ENCODE measurements at regions not wholly inside any gene's neighbourhood (a gene's known extent, or its start where the extent isn't known, plus 50 kb on each side); places are given as distances from the start of the nearest gene placed in this dataset.

DNA sequence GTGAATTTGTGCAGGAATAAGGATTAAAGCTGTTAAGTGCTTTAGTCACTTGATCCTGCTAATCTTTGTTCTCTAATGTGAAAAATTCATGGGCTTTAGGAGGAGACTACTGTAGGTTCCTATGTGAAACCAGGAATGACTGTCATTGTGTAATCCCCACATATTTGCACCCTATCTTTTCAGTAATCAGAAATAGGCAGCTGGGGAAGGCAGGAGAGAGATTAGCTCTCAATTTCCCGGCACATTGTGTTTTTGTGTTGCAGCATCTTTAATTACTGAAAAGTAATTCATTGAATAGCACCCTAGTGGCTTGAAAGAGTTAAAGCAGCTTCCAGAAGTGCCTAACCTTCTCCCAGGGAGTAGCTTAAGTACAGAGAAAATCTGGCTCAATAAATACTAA lies 282.9 kb downstream of the OLFM4 start:
- TF ChIP-seq, protein P1, sequence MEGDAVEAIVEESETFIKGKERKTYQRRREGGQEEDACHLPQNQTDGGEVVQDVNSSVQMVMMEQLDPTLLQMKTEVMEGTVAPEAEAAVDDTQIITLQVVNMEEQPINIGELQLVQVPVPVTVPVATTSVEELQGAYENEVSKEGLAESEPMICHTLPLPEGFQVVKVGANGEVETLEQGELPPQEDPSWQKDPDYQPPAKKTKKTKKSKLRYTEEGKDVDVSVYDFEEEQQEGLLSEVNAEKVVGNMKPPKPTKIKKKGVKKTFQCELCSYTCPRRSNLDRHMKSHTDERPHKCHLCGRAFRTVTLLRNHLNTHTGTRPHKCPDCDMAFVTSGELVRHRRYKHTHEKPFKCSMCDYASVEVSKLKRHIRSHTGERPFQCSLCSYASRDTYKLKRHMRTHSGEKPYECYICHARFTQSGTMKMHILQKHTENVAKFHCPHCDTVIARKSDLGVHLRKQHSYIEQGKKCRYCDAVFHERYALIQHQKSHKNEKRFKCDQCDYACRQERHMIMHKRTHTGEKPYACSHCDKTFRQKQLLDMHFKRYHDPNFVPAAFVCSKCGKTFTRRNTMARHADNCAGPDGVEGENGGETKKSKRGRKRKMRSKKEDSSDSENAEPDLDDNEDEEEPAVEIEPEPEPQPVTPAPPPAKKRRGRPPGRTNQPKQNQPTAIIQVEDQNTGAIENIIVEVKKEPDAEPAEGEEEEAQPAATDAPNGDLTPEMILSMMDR (conservative IDR thresholded peaks at IDR 0.05), result peak; percentile 75
- Mint-ChIP-seq H3K4me1 (peaks cover 44% of the 10 kb centered on the region), H3K27ac (no peak overlapping the region), H3K36me3 (ENCODE audit: low read depth) (no peaks in the 10 kb centered on the region), H3K9me3 (no peaks in the 10 kb centered on the region), H3K27me3 (ENCODE audit: insufficient read depth) (peaks cover 82% of the 10 kb centered on the region), H3K4me3 (no peak overlapping the region)
- WGBS, 2 experiments (ENCODE audit: insufficient coverage in 1 of 2, insufficient read length in 1 of 2), result 16 to 25% methylated on average over 1 of the region's 1 CpG
- peak; percentile 52 for DNase-seq
- H3K9ac ChIP-seq (ENCODE audit: extremely low read depth, low read length, poor library complexity, severe bottlenecking), result no peak overlapping the region
- H3K27ac ChIP-seq (ENCODE audit: low read depth, low read length), result no peak overlapping the region
- H3K4me3 ChIP-seq (ENCODE audit: low read length), result no peak overlapping the region
- no peaks in the 10 kb centered on the region for H3K9me3 ChIP-seq (ENCODE audit: control insufficient read depth, low read length)
- no peaks in the 10 kb centered on the region for H3K36me3 ChIP-seq (ENCODE audit: control insufficient read depth, insufficient read depth, low read length)
- peaks cover 6% of the 10 kb centered on the region for H3K4me1 ChIP-seq (ENCODE audit: control insufficient read depth, insufficient read depth, low read length)
- H3K27me3 ChIP-seq (ENCODE audit: control insufficient read depth, insufficient read depth, low read length, poor library complexity, severe bottlenecking), result peaks cover 83% of the 10 kb centered on the region

DNA sequence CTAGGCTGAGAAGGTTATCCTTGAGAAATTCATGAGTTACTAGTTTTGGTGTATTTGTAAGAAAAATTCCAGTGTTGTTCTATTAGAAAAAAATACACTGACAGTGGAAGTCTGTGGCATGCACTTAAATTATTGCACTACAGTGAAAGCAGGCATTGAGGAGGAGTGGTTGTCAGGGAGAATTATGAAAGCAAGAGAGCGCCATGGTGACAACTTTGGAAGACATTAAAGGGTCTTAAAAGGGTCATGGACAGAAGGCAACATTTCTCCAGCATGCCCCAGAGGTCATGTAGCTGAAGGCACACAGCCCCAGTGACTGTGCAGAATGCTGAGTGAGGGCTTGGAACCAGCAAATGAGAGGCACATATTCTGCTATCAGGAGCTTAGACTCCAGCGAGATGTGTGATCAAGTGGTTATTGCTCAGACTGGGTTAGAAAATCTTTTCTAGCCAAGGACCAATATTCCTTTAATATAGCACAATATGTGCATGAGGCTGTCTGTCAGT lies 292.7 kb downstream of the OLFM4 start:
- no peaks in the 10 kb centered on the region for H3K4me1 Mint-ChIP-seq
- H3K36me3 ChIP-seq (ENCODE audit: control insufficient read depth, insufficient read depth, low read length), result no peaks in the 10 kb centered on the region
- H3K4me3 Mint-ChIP-seq, result no peak overlapping the region
- no peak overlapping the region for H3K4me3 ChIP-seq (ENCODE audit: low read length)
- H3K36me3 Mint-ChIP-seq (ENCODE audit: low read depth), result no peaks in the 10 kb centered on the region
- no peaks in the 10 kb centered on the region for H3K4me1 ChIP-seq (ENCODE audit: control insufficient read depth, insufficient read depth, low read length)
- H3K27me3 ChIP-seq (ENCODE audit: control insufficient read depth, insufficient read depth, low read length, poor library complexity, severe bottlenecking), result peaks cover 93% of the 10 kb centered on the region
- H3K9me3 Mint-ChIP-seq, result peaks cover 1% of the 10 kb centered on the region
- 89 to 91% methylated on average over 1 to 2 of the region's 2 CpGs for WGBS, 2 experiments (ENCODE audit: insufficient coverage in 1 of 2, insufficient read length in 1 of 2)
- H3K27me3 Mint-ChIP-seq (ENCODE audit: insufficient read depth), result peaks cover 90% of the 10 kb centered on the region
- H3K27ac Mint-ChIP-seq, result no peak overlapping the region
- no peak overlapping the region for H3K27ac ChIP-seq (ENCODE audit: low read depth, low read length)
- no peak for DNase-seq
- H3K9me3 ChIP-seq (ENCODE audit: control insufficient read depth, low read length), result no peaks in the 10 kb centered on the region
- no peak overlapping the region for H3K9ac ChIP-seq (ENCODE audit: extremely low read depth, low read length, poor library complexity, severe bottlenecking)
- TF ChIP-seq, protein P1 (conservative IDR thresholded peaks at IDR 0.05), result no peak

DNA sequence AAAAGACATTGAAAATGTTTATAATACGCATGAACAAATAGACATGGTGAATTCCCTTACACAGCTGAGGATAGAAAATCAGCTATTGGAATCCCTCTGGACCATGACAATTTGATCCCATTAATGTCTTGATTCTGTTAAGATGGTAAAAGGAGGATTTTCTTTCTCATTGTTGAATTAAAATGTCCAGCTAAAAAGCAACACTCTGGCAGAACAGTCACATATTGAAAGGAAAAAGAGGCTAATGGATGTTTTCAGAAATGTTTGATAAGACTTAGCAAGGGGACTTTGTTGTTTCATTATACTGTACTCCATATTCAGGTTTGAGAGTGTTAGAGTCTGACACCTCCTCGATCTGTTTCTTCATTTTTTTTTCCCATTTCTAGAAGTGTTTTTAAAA lies 296.0 kb downstream of the OLFM4 start:
- H3K4me1 Mint-ChIP-seq, result no peaks in the 10 kb centered on the region
- peaks cover 1% of the 10 kb centered on the region for H3K9me3 Mint-ChIP-seq
- no peaks in the 10 kb centered on the region for H3K4me1 ChIP-seq (ENCODE audit: control insufficient read depth, insufficient read depth, low read length)
- no peak overlapping the region for H3K9ac ChIP-seq (ENCODE audit: extremely low read depth, low read length, poor library complexity, severe bottlenecking)
- H3K4me3 ChIP-seq (ENCODE audit: low read length), result no peak overlapping the region
- H3K9me3 ChIP-seq (ENCODE audit: control insufficient read depth, low read length), result no peaks in the 10 kb centered on the region
- peaks cover 79% of the 10 kb centered on the region for H3K27me3 Mint-ChIP-seq (ENCODE audit: insufficient read depth)
- TF ChIP-seq, protein P1 (conservative IDR thresholded peaks at IDR 0.05), result no peak
- no peak overlapping the region for H3K27ac Mint-ChIP-seq
- H3K27me3 ChIP-seq (ENCODE audit: control insufficient read depth, insufficient read depth, low read length, poor library complexity, severe bottlenecking), result peaks cover 75% of the 10 kb centered on the region
- no peak overlapping the region for H3K4me3 Mint-ChIP-seq
- H3K27ac ChIP-seq (ENCODE audit: low read depth, low read length), result no peak overlapping the region
- H3K36me3 ChIP-seq (ENCODE audit: control insufficient read depth, insufficient read depth, low read length), result no peaks in the 10 kb centered on the region
- no peak for DNase-seq
- H3K36me3 Mint-ChIP-seq (ENCODE audit: low read depth), result no peaks in the 10 kb centered on the region
- 100% methylated on average over 1 of the region's 2 CpGs for WGBS, 2 experiments (ENCODE audit: insufficient coverage in 1 of 2, insufficient read length in 1 of 2)
